Smooth muscle cell (in vitro differentiated cells): ENCODE measurements at regions not wholly inside any gene's neighbourhood (a gene's known extent, or its start where the extent isn't known, plus 50 kb on each side); places are given as distances from the start of the nearest gene placed in this dataset.

Source experiments
- DNase-seq: peaks from one replicate; lab custom pipeline; 2025; ENCODE audit not compliant: unreplicated experiment; lab: John Stamatoyannopoulos, UW
- H2AFZ ChIP-seq: fragments of 200-600 bp; sonication (generic); 2 replicates; pipeline ENCODE4 v1.6.0; 2016; ENCODE audit warnings: antibody characterized with exemption, low read depth, mild to moderate bottlenecking
- H3F3A ChIP-seq: fragments of 200-600 bp; sonication (generic); 2 replicates; pipeline ENCODE4 v1.6.0; 2017; ENCODE audit warnings: antibody characterized with exemption, low read depth
- H3K27ac ChIP-seq: fragments of 200-600 bp; sonication (generic); 2 replicates; pipeline ENCODE4 v1.5.1; 2016; ENCODE audit warnings: low read depth, mild to moderate bottlenecking
- H3K27me3 ChIP-seq: fragments of 200-600 bp; sonication (generic); 2 replicates; pipeline ENCODE4 v1.6.1; 2016; ENCODE audit warnings: low read depth, mild to moderate bottlenecking
- H3K36me3 ChIP-seq: fragments of 200-600 bp; sonication (generic); 2 replicates; pipeline ENCODE4 v1.5.1; 2016; ENCODE audit warnings: low read depth
- H3K4me1 ChIP-seq: fragments of 200-600 bp; sonication (generic); 2 replicates; pipeline ENCODE4 v1.5.1; 2016; ENCODE audit warnings: low read depth
- H3K4me2 ChIP-seq: fragments of 200-600 bp; sonication (generic); 2 replicates; pipeline ENCODE4 v1.6.0; 2016; ENCODE audit warnings: mild to moderate bottlenecking
- H3K4me3 ChIP-seq: fragments of 200-600 bp; sonication (generic); 2 replicates; pipeline ENCODE4 v1.5.1; 2016; ENCODE audit warnings: mild to moderate bottlenecking
- H3K79me2 ChIP-seq: fragments of 200-600 bp; sonication (generic); 2 replicates; pipeline ENCODE4 v1.6.0; 2016; ENCODE audit warnings: low read depth, mild to moderate bottlenecking
- H3K9ac ChIP-seq: fragments of 200-600 bp; sonication (generic); 2 replicates; pipeline ENCODE4 v1.6.0; 2016; ENCODE audit warnings: low read depth
- H3K9me3 ChIP-seq: fragments of 200-600 bp; sonication (generic); replicated peaks from 2 replicates; pipeline ENCODE4 v1.5.1; 2016; ENCODE audit warnings: low read depth
- H4K20me1 ChIP-seq: fragments of 200-600 bp; sonication (generic); 2 replicates; pipeline ENCODE4 v1.6.0; 2016; ENCODE audit warnings: low read depth
- CTCF ChIP-seq: fragments of 200-600 bp; sonication (generic); IDR thresholded peaks from 2 replicates; pipeline ENCODE4 v1.5.1; 2017; ENCODE audit warnings: borderline replicate concordance, mild to moderate bottlenecking, antibody characterized with exemption; ENCODE audit not compliant: insufficient read depth, poor library complexity, severe bottlenecking
- WGBS: methylation state at CpG from one replicate; pipeline ENCODE4 v1.1.7; 2016; ENCODE audit warnings: low lambda C conversion rate; 5-methylcytosine and 5-hydroxymethylcytosine counted together

DNA sequence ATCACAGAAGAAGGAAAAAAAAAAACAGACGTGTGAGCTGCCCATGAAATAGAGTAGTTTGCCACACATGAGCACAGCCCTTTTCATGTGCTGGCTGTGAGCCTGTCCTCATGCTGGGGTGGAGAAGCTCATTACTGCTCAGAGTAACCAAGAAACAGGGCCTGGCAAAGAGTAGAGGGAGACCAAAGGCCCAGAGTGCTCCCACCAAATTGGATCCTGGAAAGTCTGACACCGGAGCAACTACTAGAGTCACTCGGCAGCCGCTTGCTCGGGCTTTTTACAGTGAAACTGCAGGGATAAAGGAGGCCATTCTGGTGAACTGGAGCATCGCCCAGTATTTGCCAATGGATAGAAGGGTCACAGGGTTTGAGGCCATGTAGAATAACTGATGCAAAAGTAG is 64.4 kb upstream of the BARHL2 start:
- Histone ChIP-seq H3K27ac (no peak overlapping the region), H3F3A (no peaks in the 10 kb centered on the region), H3K36me3 (no peaks in the 10 kb centered on the region), H3K4me2 (no peak overlapping the region), H3K4me1 (peaks cover 5% of the 10 kb centered on the region), H4K20me1 (no peaks in the 10 kb centered on the region), H3K79me2 (no peaks in the 10 kb centered on the region), H3K9me3 (no peaks in the 10 kb centered on the region), H2AFZ (no peak overlapping the region), H3K9ac (no peak overlapping the region), H3K27me3 (no peaks in the 10 kb centered on the region), H3K4me3 (no peak overlapping the region)
- DNase-seq = no peak
- WGBS = 84% methylated on average over 6 of the region's 6 CpGs
- no peak for TF ChIP-seq CTCF

GRCh38 chr1:90780981-90781380 is 63.9 kb upstream of the BARHL2 start:
- DNase-seq = no peak
- Histone ChIP-seq H3F3A (no peaks in the 10 kb centered on the region), H3K4me2 (no peak overlapping the region), H3K9me3 (no peaks in the 10 kb centered on the region), H3K4me1 (peaks cover 5% of the 10 kb centered on the region), H3K36me3 (no peaks in the 10 kb centered on the region), H4K20me1 (no peaks in the 10 kb centered on the region), H3K27me3 (no peaks in the 10 kb centered on the region), H3K9ac (no peak overlapping the region), H2AFZ (no peak overlapping the region), H3K27ac (no peak overlapping the region), H3K79me2 (no peaks in the 10 kb centered on the region), H3K4me3 (no peak overlapping the region)
- TF ChIP-seq CTCF = no peak
- WGBS = 100% methylated on average over 2 of the region's 2 CpGs

- Histone ChIP-seq H3K36me3 (no peaks in the 10 kb centered on the region), H3F3A (no peaks in the 10 kb centered on the region), H3K4me3 (no peak overlapping the region), H4K20me1 (no peaks in the 10 kb centered on the region), H3K4me1 (peaks cover 5% of the 10 kb centered on the region), H3K79me2 (no peaks in the 10 kb centered on the region), H3K27ac (no peak overlapping the region), H3K9me3 (no peaks in the 10 kb centered on the region), H3K27me3 (no peaks in the 10 kb centered on the region), H2AFZ (no peak overlapping the region), H3K4me2 (no peak overlapping the region), H3K9ac (no peak overlapping the region)
- no peak for TF ChIP-seq CTCF
- DNase-seq = no peak
- WGBS = 91% methylated on average over 4 of the region's 4 CpGs
Measured at GRCh38 chr1:90779573-90779972, 62.5 kb upstream of the BARHL2 start.

DNA sequence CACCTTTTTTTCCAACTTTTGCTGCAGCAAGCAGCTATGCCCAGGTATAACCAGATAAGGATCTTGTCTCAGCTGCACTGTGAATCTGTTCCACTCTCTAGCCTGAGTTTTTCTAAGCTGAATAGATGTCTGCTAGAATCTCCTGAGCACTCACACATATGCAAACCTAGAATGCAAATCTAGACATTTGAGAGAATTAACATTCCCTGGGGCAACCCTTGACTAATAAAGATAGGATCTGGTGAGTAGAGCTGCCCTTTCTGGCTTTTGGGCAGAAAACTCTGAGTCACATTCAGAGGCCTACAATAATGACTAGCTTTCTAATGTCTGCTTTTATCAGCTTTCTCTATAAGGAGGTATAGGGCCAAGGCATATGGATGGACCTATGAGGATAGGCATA is 61.4 kb upstream of the BARHL2 start:
- H3K79me2 ChIP-seq = no peaks in the 10 kb centered on the region

More for the DNA sequence above, 61.4 kb upstream of the BARHL2 start:
- H3F3A ChIP-seq = no peaks in the 10 kb centered on the region
- TF ChIP-seq CTCF = no peak
- no peak overlapping the region for H3K27ac ChIP-seq
- H3K9me3 ChIP-seq = no peaks in the 10 kb centered on the region
- H3K27me3 ChIP-seq = peaks cover 3% of the 10 kb centered on the region
- DNase-seq = no peak
- H2AFZ ChIP-seq = no peak overlapping the region
- no peaks in the 10 kb centered on the region for H4K20me1 ChIP-seq
- peaks cover 2% of the 10 kb centered on the region for H3K4me1 ChIP-seq
- no peak overlapping the region for H3K4me3 ChIP-seq
- H3K9ac ChIP-seq = no peak overlapping the region
- no peak overlapping the region for H3K4me2 ChIP-seq
- no peaks in the 10 kb centered on the region for H3K36me3 ChIP-seq
